Sciatic nerve (tissue), 2 donors: ENCODE measurements at regions not wholly inside any gene's neighbourhood (a gene's known extent, or its start where the extent isn't known, plus 50 kb on each side); places are given as distances from the start of the nearest gene placed in this dataset.
A peak's percentile ranks its signal among the peaks of the same experiment; 100 is the strongest.

Source experiments
- ATAC-seq: fragments of 200-7000 bp; cut with Tn5 transposase; one replicate; pipeline ENCODE4 v1.9.1; 2020; ENCODE audit warnings: mild to moderate bottlenecking, moderate library complexity
- DNase-seq: peaks from one replicate; pipeline ENCODE4 v3.0.0-alpha.2; 2020; ENCODE audit warnings: low spot score
- intact Hi-C: fragments of 100-400 bp; cut with DNase I; formaldehyde crosslinking; loops from one replicate; pipeline ENCODE4 v1.14.2; 2022
- donor health status: DM: no; HTN: no; CAD: no.
- donor health status: DM: no; HTN: no; CAD: no.

DNA sequence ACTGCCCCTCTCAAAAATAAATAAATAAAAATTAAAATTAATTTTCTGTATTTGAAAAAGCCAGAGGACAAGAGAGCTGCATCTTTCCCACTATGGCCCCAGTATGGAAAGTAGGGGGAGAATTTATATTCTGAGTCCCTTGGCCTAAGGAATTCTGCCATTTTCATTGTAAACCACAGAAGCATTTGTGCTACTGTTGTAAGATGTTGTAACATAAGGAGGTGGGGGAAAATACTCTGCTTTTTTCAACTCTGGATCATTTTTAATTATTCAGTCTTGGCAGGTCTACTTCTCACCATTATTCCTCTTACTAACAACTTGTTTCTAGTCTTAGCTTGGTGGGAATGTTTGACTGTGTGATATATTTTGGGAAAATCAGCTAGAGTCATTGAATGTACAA lies 52.3 kb upstream of the APC start:
- no peak for ATAC-seq
- intact Hi-C loops: no loop called here
- no peak for DNase-seq

DNA sequence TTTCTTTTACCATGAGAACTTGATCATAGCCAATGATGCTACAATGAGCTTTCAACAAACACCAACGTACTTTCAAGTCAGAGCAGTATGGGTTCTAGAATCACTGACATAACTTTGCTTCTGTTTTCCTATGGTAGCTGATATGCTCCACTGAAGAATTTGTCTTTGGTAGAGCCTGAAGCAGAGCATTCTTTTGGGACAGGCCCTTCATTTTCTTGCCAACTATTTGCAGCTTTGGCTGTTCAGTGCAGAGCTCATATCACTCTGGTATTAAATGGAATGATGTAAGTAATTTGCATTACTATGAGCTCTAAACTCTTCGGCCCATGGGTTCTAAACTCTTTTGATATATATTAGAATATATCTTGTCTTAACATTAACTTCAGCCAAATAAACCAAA lies 51.8 kb upstream of the APC start:
- ATAC-seq: peak; percentile 61
- no peak for DNase-seq
- intact Hi-C loops: no loop called here

DNA sequence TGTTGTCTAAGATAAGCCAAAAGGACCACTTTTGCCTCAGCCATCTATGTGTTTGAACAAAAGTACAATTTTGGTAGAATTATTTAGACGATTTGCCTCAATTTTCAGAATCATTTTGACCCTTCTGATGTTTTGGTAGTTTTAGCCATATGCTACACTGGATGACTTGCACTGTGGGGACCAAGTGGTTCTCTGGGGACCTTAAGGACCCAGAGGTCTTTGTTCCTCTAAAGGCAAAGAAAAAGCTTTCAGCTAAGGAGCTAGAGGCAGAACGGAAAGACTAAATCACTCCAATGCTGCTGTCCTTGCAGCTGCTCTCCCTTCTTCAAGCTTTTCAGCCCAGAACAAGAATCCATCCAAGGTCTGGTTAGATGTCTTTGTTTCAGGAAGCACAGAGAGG lies 51.0 kb upstream of the APC start:
- intact Hi-C loops: no loop called here
- no peak for ATAC-seq
- DNase-seq: no peak

GRCh38 chr5:112687306-112687705 lies 50.4 kb upstream of the APC start:
- ATAC-seq (no peak), DNase-seq (no peak)
- intact Hi-C loops: no loop called here
